ENCODE measurements at regions not wholly inside any gene's neighbourhood (a gene's known extent, or its start where the extent isn't known, plus 50 kb on each side); places are given as distances from the start of the nearest gene placed in this dataset.

DNA sequence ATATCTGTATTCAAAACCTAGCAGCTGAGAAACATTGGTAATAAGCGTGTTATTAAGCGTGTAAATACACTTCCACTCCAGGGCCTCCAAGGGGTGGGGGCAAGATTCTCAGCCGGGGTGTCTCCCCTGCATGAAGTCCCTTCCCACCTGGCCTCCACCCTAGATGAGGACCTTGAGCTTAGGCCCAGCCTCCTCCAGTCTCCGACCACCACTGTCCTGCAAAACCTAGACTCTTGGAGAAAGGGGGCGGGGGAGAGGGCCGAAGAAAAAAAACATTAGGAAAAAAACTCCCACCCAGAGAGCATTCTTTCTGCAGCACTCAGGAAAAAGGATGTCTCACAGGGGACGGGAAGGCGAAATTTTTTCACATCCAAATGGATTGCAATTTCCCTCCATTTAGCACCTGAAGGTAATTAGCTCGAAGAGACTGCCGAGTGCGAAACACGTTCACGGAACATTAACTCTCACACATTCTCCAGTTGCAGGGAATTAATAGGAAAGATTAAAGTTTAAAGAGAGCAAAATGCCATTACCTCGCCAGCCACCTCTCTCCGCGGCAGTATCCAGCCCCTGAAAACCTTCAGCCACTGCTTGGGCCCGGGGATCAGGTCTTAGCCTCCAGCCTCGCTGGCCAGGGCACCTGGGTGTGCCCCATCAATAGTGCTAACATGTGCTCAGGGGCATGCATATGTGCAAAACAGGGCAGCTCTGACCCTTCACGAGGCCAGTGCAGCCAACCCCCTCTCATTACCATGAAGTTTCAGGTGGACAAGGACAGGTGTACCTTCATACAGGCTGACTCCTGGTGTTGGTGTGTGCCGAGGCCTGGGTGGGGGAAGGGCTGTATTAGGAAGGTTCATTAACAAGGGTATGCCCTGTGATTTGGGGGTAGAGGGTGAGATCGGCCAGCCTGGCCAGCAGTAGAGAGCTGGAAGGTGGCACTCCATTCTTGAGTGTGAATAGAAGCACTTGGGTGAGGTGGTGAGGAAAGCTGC lies 77.2 kb downstream of the HIF1AN start:
- ATAC-seq (ENCODE audit: low read depth), result no peak
- Mint-ChIP-seq H3K27me3 (peaks cover 23% of the 10 kb centered on the region), H3K4me3 (no peak overlapping the region), H3K27ac (no peak overlapping the region), H3K36me3 (no peaks in the 10 kb centered on the region), H3K9me3 (peaks cover 2% of the 10 kb centered on the region), H3K4me1 (no peaks in the 10 kb centered on the region)
- DNase-seq (ENCODE audit: low spot score in 2 of 2), result no peak

DNA sequence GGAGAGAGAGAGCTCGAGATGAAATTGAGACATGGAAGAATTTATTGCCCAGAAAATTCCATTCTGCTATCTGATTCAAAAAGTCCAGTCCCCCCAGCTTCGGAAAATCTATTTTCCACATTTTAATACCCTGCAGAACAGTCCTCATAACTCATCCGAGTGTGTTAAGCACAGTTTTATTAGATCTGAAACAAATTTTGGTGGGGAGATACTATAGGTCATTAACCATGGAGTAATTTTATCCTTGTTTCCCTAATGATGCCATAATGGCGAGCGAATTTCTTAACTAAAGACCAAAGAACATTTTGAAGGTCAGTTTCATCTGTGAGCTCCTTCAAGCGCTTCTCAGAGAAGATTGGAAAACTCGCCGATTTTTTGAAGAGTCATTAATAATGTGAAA lies 78.1 kb downstream of the HIF1AN start:
- DNase-seq (ENCODE audit: low spot score in 2 of 2) (no peak), ATAC-seq (ENCODE audit: low read depth) (no peak)
- H3K9me3 Mint-ChIP-seq, result peaks cover 2% of the 10 kb centered on the region
- H3K4me1 Mint-ChIP-seq, result no peaks in the 10 kb centered on the region
- peaks cover 24% of the 10 kb centered on the region for H3K27me3 Mint-ChIP-seq
- no peak overlapping the region for H3K27ac Mint-ChIP-seq
- H3K4me3 Mint-ChIP-seq, result no peak overlapping the region
- H3K36me3 Mint-ChIP-seq, result no peaks in the 10 kb centered on the region

- Mint-ChIP-seq H3K9me3 (peaks cover 2% of the 10 kb centered on the region), H3K27me3 (peaks cover 30% of the 10 kb centered on the region), H3K4me3 (no peak overlapping the region), H3K4me1 (no peaks in the 10 kb centered on the region), H3K36me3 (no peaks in the 10 kb centered on the region), H3K27ac (no peak overlapping the region)
- ATAC-seq (ENCODE audit: low read depth) (no peak), DNase-seq (ENCODE audit: low spot score in 2 of 2) (no peak)
Measured at GRCh38 chr10:100614429-100615095, 78.8 kb downstream of the HIF1AN start.

DNA sequence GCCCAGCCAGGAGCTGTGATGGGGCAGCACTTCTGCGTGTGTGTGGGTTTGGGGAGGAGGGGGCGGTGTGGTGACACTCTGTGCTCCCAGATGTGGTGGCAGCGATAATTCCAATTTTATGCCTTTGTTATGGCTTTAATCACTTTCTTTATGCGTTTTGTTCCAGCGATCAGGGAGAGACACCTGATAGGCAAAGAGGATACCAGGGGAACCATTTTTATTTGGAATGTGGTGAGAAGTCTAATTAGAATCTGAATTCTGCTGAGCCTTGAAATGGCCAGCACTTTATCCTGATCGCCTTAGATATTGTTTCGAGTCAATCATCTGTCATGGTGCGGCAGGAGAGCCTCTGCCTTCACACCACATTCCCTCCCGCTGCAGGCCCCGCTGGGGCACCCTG lies 79.5 kb downstream of the HIF1AN start:
- Mint-ChIP-seq H3K27ac (no peak overlapping the region), H3K9me3 (peaks cover 2% of the 10 kb centered on the region), H3K36me3 (no peaks in the 10 kb centered on the region), H3K4me1 (no peaks in the 10 kb centered on the region), H3K4me3 (no peak overlapping the region), H3K27me3 (peaks cover 35% of the 10 kb centered on the region)
- DNase-seq (ENCODE audit: low spot score in 2 of 2) (no peak), ATAC-seq (ENCODE audit: low read depth) (no peak)

DNA sequence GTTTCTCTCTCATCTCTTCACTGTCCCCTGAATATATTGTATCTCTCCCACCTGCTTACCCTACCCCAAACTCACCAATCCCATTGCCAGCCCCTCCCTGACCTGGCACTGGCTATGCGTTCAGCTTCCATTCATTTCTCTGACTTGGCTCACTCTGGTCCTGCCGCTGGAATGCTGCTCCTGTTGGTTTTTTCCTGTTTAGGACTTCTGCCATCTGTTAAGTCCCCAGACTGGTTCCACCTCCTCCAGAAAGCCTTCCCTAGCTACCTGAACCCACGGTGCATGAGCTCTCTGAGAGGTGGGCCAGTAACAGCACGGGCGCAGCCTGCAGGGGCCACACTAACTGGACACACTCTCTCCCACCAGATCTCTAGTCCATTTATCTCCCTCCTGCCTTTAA lies 80.2 kb downstream of the HIF1AN start:
- H3K27ac Mint-ChIP-seq, result no peak overlapping the region

GRCh38 chr10:100618091-100618615 lies 82.4 kb downstream of the HIF1AN start:
- ATAC-seq (ENCODE audit: low read depth), result no peak
- no peak overlapping the region for H3K27ac Mint-ChIP-seq

More for the DNA sequence above, 80.2 kb downstream of the HIF1AN start:
- no peaks in the 10 kb centered on the region for H3K9me3 Mint-ChIP-seq
- ATAC-seq (ENCODE audit: low read depth) (no peak), DNase-seq (ENCODE audit: low spot score in 2 of 2) (no peak)
- H3K27me3 Mint-ChIP-seq, result peaks cover 33% of the 10 kb centered on the region
- no peak overlapping the region for H3K4me3 Mint-ChIP-seq
- no peaks in the 10 kb centered on the region for H3K36me3 Mint-ChIP-seq
- H3K4me1 Mint-ChIP-seq, result no peaks in the 10 kb centered on the region

GRCh38 chr10:100618632-100619255 lies 83.0 kb downstream of the HIF1AN start:
- Mint-ChIP-seq H3K36me3 (peaks cover 2% of the 10 kb centered on the region), H3K27me3 (peaks cover 40% of the 10 kb centered on the region), H3K4me1 (peaks cover 2% of the 10 kb centered on the region), H3K27ac (no peak overlapping the region), H3K9me3 (no peaks in the 10 kb centered on the region), H3K4me3 (no peak overlapping the region)
- DNase-seq (ENCODE audit: low spot score in 2 of 2) (no peak), ATAC-seq (ENCODE audit: low read depth) (no peak)

More at GRCh38 chr10:100618091-100618615, 82.4 kb downstream of the HIF1AN start:
- DNase-seq (ENCODE audit: low spot score in 2 of 2), result no peak
- Mint-ChIP-seq H3K27me3 (peaks cover 41% of the 10 kb centered on the region), H3K4me1 (peaks cover 2% of the 10 kb centered on the region), H3K36me3 (no peaks in the 10 kb centered on the region), H3K4me3 (no peak overlapping the region), H3K9me3 (no peaks in the 10 kb centered on the region)

DNA sequence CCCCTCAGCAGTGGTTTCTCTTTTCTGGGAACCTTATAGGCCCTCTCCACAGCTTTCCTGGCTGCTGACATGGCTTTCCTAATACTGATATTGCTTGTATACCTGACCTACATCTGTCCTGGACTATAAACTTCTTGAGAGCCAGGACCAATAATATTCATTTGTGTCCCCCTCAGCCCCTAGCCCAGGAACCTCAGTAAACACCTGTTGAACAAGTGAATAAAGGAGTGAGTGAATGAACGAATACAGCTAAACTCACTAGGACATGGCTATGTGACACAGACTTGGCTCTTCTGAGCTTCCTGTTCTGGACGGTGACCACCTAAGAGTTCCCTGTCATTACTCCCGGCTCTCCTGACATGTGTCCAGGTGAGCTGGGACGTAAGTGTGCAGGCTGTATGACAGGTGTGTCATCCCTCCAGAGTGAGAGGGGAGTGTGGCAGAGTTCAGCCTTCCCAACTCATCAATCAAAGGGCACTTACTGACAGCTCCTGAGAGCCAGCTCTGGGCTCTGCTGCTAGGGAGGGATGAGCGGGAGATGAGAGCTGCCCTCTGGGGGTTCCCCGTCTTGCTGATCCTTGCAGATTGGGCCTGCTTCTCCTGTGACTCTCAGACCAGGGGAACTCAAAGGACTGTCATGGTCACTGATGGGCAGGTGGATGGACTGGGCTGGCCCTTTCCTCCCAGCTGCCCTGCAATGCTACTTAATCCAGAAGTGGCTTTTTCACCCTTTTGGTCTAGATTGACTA lies 84.5 kb downstream of the HIF1AN start:
- Mint-ChIP-seq H3K4me1 (peaks cover 2% of the 10 kb centered on the region), H3K9me3 (no peaks in the 10 kb centered on the region), H3K27me3 (peaks cover 38% of the 10 kb centered on the region), H3K27ac (no peak overlapping the region), H3K36me3 (peaks cover 2% of the 10 kb centered on the region), H3K4me3 (no peak overlapping the region)
- DNase-seq (ENCODE audit: low spot score in 2 of 2) (no peak), ATAC-seq (ENCODE audit: low read depth) (no peak)

DNA sequence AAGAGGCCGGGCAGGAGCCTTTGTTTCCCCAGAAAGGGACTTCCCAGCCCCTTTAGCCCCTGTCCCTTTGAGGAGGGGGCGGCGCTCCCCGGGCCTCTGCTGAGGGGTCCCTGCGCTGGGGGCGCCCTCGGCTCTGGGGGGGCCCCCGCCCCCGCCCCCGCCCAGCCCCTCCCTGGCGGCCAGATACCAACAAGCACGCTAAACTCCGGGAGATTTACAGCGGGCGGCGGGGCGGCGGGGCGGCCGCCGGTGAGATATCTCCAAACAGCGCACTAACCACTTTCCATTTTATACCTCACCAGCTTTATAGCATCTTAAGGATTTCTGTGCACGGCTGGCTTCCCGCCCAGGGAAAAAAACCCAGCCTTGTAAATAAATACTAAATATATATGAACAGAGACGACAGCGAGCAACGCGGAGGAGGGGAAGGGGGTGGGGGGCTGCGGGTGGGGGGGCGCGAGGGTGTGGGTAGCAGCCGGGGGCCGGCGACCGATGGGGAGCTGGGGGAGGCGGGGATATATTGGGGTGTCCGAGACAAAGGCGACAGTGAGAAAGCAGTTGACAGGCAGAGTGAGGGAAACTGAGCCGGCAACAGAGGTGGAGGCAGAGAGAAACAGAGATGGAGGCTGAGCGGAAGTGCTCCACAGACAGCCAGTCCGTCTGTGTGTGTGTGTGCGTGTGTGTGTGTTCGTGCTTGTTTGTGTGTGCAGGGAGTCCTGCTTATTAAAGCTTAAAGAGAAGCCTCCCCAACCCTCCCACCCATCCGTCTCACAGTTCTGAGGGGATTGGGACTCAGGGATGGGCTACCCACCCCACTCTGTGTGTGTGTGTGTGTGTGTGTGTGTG lies 85.8 kb downstream of the HIF1AN start:
- ATAC-seq (ENCODE audit: low read depth) (no peak), DNase-seq (ENCODE audit: low spot score in 2 of 2) (no peak)
- Mint-ChIP-seq H3K4me1 (peaks cover 2% of the 10 kb centered on the region), H3K4me3 (no peak overlapping the region), H3K27me3 (peaks cover 37% of the 10 kb centered on the region), H3K9me3 (no peaks in the 10 kb centered on the region), H3K27ac (no peak overlapping the region), H3K36me3 (peaks cover 2% of the 10 kb centered on the region)

- no peaks in the 10 kb centered on the region for H3K9me3 Mint-ChIP-seq
- ATAC-seq (ENCODE audit: low read depth) (no peak), DNase-seq (ENCODE audit: low spot score in 2 of 2) (no peak)
- no peak overlapping the region for H3K4me3 Mint-ChIP-seq
- peaks cover 2% of the 10 kb centered on the region for H3K36me3 Mint-ChIP-seq
- peaks cover 2% of the 10 kb centered on the region for H3K4me1 Mint-ChIP-seq
- no peak overlapping the region for H3K27ac Mint-ChIP-seq
- H3K27me3 Mint-ChIP-seq, result peaks cover 37% of the 10 kb centered on the region
Measured at GRCh38 chr10:100622946-100623345, 87.2 kb downstream of the HIF1AN start.

- Mint-ChIP-seq H3K36me3 (peaks cover 2% of the 10 kb centered on the region), H3K27me3 (peaks cover 37% of the 10 kb centered on the region), H3K9me3 (no peaks in the 10 kb centered on the region), H3K4me1 (peaks cover 2% of the 10 kb centered on the region), H3K27ac (no peak overlapping the region), H3K4me3 (no peak overlapping the region)
- DNase-seq (ENCODE audit: low spot score in 2 of 2), result no peak
- ATAC-seq (ENCODE audit: low read depth), result no peak
Measured at GRCh38 chr10:100623521-100624230, 87.9 kb downstream of the HIF1AN start.

GRCh38 chr10:100624298-100624697 lies 88.6 kb downstream of the HIF1AN start:
- peaks cover 2% of the 10 kb centered on the region for H3K36me3 Mint-ChIP-seq
- ATAC-seq (ENCODE audit: low read depth) (no peak), DNase-seq (ENCODE audit: low spot score in 2 of 2) (no peak)
- peaks cover 2% of the 10 kb centered on the region for H3K4me1 Mint-ChIP-seq
- no peak overlapping the region for H3K27ac Mint-ChIP-seq
- H3K27me3 Mint-ChIP-seq, result peaks cover 33% of the 10 kb centered on the region
- H3K9me3 Mint-ChIP-seq, result no peaks in the 10 kb centered on the region
- no peak overlapping the region for H3K4me3 Mint-ChIP-seq

Data from memory B cell (primary cell).